GM19455 (cell line): ENCODE measurements at regions not wholly inside any gene's neighbourhood (a gene's known extent, or its start where the extent isn't known, plus 50 kb on each side); places are given as distances from the start of the nearest gene placed in this dataset.

Source experiments
- ATAC-seq: cut with Tn5 transposase; IDR thresholded peaks from one replicate; pipeline ENCODE4 v1.9.1; 2021; ENCODE audit not compliant: unreplicated experiment

GRCh38 chr10:112005044-112005443 is 178.5 kb downstream of the GPAM start:
- no peak for ATAC-seq

GRCh38 chr10:112006407-112006806 is 177.2 kb downstream of the GPAM start:
- no peak for ATAC-seq

GRCh38 chr10:112006831-112007230 is 176.7 kb downstream of the GPAM start:
- ATAC-seq = no peak

- ATAC-seq = no peak
These were observed 161.4 kb downstream of the GPAM start for GRCh38 chr10:112022196-112022595.

DNA sequence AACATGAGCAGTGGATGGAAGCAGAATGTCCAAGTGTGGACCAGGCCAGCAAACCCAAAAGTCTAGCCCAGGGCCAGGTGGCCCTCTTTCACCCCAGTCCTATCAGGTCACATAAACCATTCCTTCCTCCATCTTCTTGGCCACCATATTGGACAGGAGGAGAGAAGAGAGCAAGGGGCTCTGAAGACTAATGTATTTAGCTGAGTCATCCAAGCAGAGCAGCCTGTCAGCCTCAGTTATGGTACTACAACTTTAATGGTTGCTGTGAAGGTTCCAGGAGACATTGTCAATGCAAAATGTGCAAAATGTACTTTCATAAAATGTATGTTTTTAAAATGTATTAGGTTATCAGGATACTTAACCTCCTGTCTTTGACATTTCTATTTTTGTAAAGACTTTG is 159.5 kb downstream of the GPAM start:
- no peak for ATAC-seq

GRCh38 chr10:112025228-112025627 is 158.3 kb downstream of the GPAM start:
- ATAC-seq = no peak

GRCh38 chr10:112026438-112026837 is 157.1 kb downstream of the GPAM start:
- no peak for ATAC-seq

DNA sequence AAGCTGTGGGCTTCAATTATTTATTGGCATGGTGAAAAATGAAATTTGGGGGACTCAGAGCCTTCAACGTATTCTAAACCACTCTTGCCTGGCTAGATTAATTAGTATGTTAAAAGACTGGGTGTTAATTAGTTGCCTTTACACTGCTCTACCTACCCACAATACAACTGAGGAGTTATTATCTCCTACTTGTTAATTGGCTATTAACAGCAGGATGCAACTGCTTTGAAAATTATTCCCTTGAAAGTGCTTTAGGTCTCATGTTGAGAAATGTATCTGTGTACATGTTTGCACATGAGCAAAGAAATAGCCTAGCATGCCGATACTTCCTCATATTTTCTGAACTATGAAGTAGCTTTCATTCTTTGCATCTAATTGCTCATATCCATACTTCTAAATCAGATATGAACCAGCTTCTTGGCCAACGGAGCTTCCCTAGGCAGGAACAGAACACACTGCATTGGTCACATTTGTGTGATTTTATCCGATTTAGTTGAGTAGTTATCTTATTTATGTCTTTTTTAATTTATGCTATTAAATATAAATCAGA is 155.8 kb downstream of the GPAM start:
- no peak for ATAC-seq

GRCh38 chr10:112030431-112030830 is 153.1 kb downstream of the GPAM start:
- no peak for ATAC-seq

- no peak for ATAC-seq
These were observed 143.7 kb downstream of the GPAM start for GRCh38 chr10:112039823-112040222.

DNA sequence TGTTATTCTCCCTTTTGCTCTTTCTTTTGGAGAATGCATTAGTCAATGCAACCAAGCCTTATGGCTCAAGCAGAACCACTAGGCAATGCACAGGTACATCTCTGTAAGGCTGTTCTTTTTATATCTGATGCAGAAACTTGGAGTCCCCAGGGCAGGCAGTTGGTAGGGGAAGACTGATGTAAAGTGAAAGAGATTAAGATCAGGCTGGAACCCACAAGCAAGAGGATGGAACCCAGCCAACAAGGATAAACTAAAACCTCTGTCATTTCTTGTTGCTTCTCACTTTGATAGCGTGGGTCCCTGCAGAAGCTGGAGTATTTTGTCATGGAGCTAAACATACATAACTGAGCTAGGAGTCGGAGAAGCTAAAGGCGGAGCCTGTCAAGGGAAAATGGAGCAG is 142.9 kb downstream of the GPAM start:
- no peak for ATAC-seq

- ATAC-seq = no peak
These were observed 137.6 kb downstream of the GPAM start for GRCh38 chr10:112045938-112046337.

GRCh38 chr10:112047674-112048073 is 135.9 kb downstream of the GPAM start:
- no peak for ATAC-seq

- no peak for ATAC-seq
These were observed 131.4 kb downstream of the GPAM start for GRCh38 chr10:112052166-112052565.

- ATAC-seq = no peak
These were observed 129.7 kb downstream of the GPAM start for GRCh38 chr10:112053895-112054294.

GRCh38 chr10:112054516-112054915 is 129.0 kb downstream of the GPAM start:
- ATAC-seq = no peak

- ATAC-seq = no peak
These were observed 126.5 kb downstream of the GPAM start for GRCh38 chr10:112057072-112057471.

GRCh38 chr10:112059220-112059619 is 124.3 kb downstream of the GPAM start:
- ATAC-seq = no peak

- ATAC-seq = no peak
These were observed 111.9 kb downstream of the GPAM start for GRCh38 chr10:112071596-112072133.

GRCh38 chr10:112078003-112078402 is 105.6 kb downstream of the GPAM start:
- no peak for ATAC-seq

DNA sequence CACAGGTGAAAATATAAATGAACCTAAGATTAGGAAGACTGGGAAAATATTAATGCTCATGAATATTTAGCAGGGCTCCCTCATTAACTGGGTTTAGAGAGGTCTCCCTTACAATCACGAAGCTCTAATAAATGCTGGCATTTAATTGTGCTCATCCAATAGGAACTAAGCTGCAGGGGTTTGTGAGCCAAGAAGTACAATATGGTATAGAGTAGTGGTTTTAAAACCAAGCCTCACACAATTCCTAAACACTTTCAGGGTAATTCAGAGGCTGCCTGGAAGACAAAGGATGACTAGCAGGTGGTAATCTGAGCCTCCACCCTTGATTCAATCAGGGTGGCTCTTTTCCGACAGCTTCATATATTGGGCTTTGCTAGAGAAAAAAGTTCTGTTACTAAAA is 103.3 kb downstream of the GPAM start:
- no peak for ATAC-seq

DNA sequence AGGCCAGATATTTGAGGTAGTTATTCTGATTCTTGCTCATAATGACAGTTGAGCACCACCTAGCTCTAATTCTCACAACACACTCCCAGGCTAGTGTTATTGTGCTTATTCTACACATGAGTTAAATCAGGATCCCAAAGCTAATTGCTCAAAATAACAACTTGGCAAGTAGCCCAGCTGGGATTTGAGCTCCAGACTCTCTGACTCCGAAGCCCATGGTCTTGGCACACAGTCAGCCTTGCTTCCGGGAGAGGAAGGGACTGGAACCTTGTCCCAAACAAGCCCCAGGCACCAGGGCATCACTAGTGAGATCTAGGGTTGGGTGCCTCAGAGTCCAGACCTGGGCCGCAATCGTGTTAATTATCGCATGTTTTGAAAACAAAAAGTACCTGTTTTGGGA is 101.4 kb downstream of the GPAM start:
- no peak for ATAC-seq

- ATAC-seq = no peak
These were observed 100.1 kb downstream of the GPAM start for GRCh38 chr10:112083472-112083871.
